ENCODE measurements at regions not wholly inside any gene's neighbourhood (a gene's known extent, or its start where the extent isn't known, plus 50 kb on each side); places are given as distances from the start of the nearest gene placed in this dataset.
A peak's percentile ranks its signal among the peaks of the same experiment; 100 is the strongest.
"Not testable (repeated sequence)": the region's sequence is repeated elsewhere in the genome, so short reads cannot be mapped to it uniquely, and the experiment has no call there.

DNA sequence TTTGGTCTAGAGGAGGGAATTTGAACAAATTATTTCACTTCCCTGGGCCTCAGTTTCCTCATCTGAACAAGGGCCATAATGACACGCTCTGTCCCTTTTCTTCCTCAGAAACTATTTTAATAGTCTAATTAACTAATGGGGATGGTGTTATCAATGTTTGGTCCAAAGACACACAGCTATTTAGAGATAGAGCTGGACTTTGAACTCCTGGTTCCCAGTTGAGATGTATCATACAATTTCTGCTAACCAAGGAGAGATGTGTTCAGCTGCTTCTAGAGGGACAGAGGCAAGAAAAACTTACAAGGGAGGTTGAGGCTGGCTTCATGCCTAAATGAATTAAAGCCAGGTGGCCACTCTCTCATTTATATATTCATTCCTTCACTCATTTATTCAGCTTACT lies 90.6 kb upstream of the CLINT1 start:
- DNase-seq (no peak), ATAC-seq (no peak), FAIRE-seq (no peak)
- no peaks in the 10 kb centered on the region for H3K4me1 ChIP-seq
- H3K36me3 ChIP-seq: no peaks in the 10 kb centered on the region
- no peak overlapping the region for H3K4me3 ChIP-seq
- no peaks in the 10 kb centered on the region for H3K27me3 ChIP-seq
- H3K9me3 ChIP-seq: no peaks in the 10 kb centered on the region
- 71 to 79% methylated on average over 1 of the region's 1 CpG for WGBS, 2 donors
- no peak overlapping the region for H3K27ac ChIP-seq
- TF ChIP-seq CTCF (IDR thresholded peaks at IDR 0.05): no peak
- intact Hi-C loops (cut with DNase I): loop anchor here in 2 of 3 donors (10.0 kb wide), 1 partner anchor 135 kb away; no protein-coding TSS in a partner anchor

DNA sequence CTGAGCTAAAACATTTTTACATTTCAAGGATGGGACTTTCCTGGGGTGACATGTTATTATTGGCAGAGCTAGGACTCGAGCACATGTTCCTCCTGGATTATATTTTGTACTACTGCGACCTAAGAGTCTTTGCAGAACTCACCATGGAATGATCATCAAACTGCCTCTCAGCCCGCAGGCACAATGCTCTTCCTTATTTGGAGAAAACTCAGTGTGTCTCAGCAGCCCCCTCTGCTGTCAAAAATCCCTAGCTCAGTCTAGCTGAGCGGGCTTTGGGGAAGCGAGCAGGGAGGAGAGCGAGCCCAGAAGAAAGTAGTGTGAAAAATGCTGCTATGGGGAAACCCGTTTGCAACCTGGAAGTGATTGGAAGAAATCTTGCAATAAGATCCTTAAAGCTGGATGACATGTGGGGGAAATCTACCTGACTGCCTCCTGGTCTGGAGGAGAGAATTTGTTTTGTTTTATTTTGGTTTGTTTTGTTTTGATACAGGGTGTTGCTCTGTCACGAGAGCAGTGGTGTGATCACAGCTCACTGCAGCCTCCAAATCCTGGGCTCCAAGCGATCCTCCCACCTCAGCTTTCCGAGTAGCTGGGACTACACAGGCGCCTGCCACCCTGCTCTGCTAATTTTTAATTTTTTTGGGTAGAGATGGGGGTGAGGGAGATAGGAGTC lies 89.9 kb upstream of the CLINT1 start:
- 11 to 15% methylated on average over 11 of the region's 11 CpGs for whole genome bisulfite sequencing, 2 donors
- peak; percentile 98 to 100 (median 100) for ATAC-seq
- no peak overlapping the region for H3K4me3 ChIP-seq
- no peaks in the 10 kb centered on the region for H3K27me3 ChIP-seq
- H3K27ac ChIP-seq: no peak overlapping the region
- intact Hi-C loops (cut with DNase I): loop anchor here in 2 of 3 donors (10.0 kb wide), 1 partner anchor 134 kb away; no protein-coding TSS in a partner anchor
- DNase-seq: peak; percentile 70 to 89 (median 81)
- FAIRE-seq: peak; percentile 97
- peak; percentile 62 to 76 (median 73) for TF ChIP-seq CTCF (IDR thresholded peaks at IDR 0.05)
- H3K36me3 ChIP-seq: no peaks in the 10 kb centered on the region
- no peaks in the 10 kb centered on the region for H3K4me1 ChIP-seq
- H3K9me3 ChIP-seq: no peaks in the 10 kb centered on the region

DNA sequence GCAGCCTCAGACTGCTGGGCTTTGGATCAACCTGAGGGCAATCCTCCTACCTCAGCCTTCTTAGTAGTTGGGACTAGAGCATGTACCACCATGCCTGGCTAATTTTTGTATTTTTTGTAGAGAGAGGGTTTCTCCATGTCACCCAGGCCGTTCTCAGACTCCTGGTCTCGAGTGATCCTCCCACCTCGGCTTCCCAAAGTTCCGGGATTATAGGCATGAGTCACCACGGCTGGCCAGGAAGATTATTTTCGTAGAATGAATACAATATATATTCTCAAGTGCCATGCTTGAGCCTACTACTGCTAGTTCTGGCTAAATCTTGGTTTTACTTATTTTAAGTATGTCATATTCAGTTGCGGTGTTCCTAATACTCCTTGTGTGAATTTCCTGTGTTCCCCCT lies 88.2 kb upstream of the CLINT1 start:
- 76 to 92% methylated on average over 7 of the region's 7 CpGs for WGBS, 2 donors
- H3K4me3 ChIP-seq: no peak overlapping the region
- DNase-seq (no peak), FAIRE-seq (no peak), ATAC-seq (no peak)
- H3K9me3 ChIP-seq: no peaks in the 10 kb centered on the region
- intact Hi-C loops (cut with DNase I): loop anchor here in 2 of 3 donors (10.0 kb wide), 1 partner anchor 132 kb away; no protein-coding TSS in a partner anchor
- TF ChIP-seq CTCF (IDR thresholded peaks at IDR 0.05): no peak
- H3K36me3 ChIP-seq: no peaks in the 10 kb centered on the region
- H3K27me3 ChIP-seq: no peaks in the 10 kb centered on the region
- H3K27ac ChIP-seq: no peak overlapping the region
- no peaks in the 10 kb centered on the region for H3K4me1 ChIP-seq

- not testable (repeated sequence) for H3K27ac ChIP-seq, H3K4me3 ChIP-seq, ATAC-seq, DNase-seq, H3K9me3 ChIP-seq, FAIRE-seq, H3K36me3 ChIP-seq, H3K27me3 ChIP-seq, H3K4me1 ChIP-seq
- 71 to 77% methylated on average over 5 of the region's 5 CpGs for WGBS, 2 donors
- intact Hi-C loops (cut with DNase I): loop anchor here in 2 of 3 donors (10.0 kb wide), 1 partner anchor 131 kb away; no protein-coding TSS in a partner anchor
Observed at GRCh38 chr5:157945822-157946221, 86.9 kb upstream of the CLINT1 start.

DNA sequence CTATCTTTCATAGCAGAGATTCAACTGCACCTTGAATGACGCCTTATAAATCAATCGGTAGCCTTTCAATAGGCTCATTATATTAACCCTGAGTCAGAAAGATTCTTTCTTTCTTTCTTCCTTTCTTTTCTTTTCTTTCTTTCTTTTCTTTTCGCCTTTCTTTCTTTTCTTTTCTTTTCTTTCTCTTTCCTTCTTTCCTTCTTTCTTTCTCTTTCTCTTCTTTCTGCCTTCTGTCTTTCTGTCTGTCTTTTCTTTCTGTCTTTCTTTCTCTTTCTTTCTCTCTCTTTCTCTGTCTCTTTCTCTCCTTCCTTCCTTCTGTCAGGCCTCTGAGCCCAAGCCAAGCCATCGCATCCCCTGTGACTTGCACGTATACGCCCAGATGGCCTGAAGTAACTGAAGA lies 86.0 kb upstream of the CLINT1 start:
- no peak for ATAC-seq
- no peak for FAIRE-seq
- Histone ChIP-seq H3K27ac (no peak overlapping the region), H3K4me1 (no peaks in the 10 kb centered on the region), H3K9me3 (no peaks in the 10 kb centered on the region), H3K36me3 (no peaks in the 10 kb centered on the region), H3K27me3 (no peaks in the 10 kb centered on the region), H3K4me3 (no peak overlapping the region)
- DNase-seq: no peak
- no peak for TF ChIP-seq CTCF (IDR thresholded peaks at IDR 0.05)
- 76 to 84% methylated on average over 6 of the region's 6 CpGs for WGBS, 2 donors
- intact Hi-C loops (cut with DNase I): loop anchor here in 2 of 3 donors (10.0 kb wide), 1 partner anchor 130 kb away; no protein-coding TSS in a partner anchor

Data from pancreas (tissue), 10 donors.